OCI-LY3 (cell line): ENCODE measurements at regions not wholly inside any gene's neighbourhood (a gene's known extent, or its start where the extent isn't known, plus 50 kb on each side); places are given as distances from the start of the nearest gene placed in this dataset.

Experiments used
- H2AFZ ChIP-seq: fragments of 200-600, 300-600 bp; shearing (Covaris generic); 2 replicates; pipeline ENCODE4 v1.6.0; 2014; ENCODE audit warnings: antibody characterized with exemption, low read depth, low read length
- H3K27ac ChIP-seq: fragments of 200-600, 300-600 bp; sonication (generic); 2 replicates; pipeline ENCODE4 v1.5.1; 2014; ENCODE audit warnings: mild to moderate bottlenecking, low read length, moderate library complexity, mixed read lengths
- H3K27me3 ChIP-seq: fragments of 200-600, 300-600 bp; sonication (generic); 2 replicates; pipeline ENCODE4 v1.6.1; 2014; ENCODE audit warnings: low read depth, low read length, mixed read lengths
- H3K36me3 ChIP-seq: fragments of 200-600, 300-600 bp; sonication (generic); replicated peaks from 2 replicates; pipeline ENCODE3; 2014; ENCODE audit warnings: low read depth, low read length, mixed read lengths
- H3K4me1 ChIP-seq: fragments of 300-600, 200-600 bp; sonication (generic); 2 replicates; pipeline ENCODE4 v1.6.1; 2014; ENCODE audit warnings: low read length, mixed read lengths
- H3K4me2 ChIP-seq: fragments of 200-600, 300-600 bp; sonication (generic); 2 replicates; pipeline ENCODE4 v1.6.1; 2014; ENCODE audit warnings: low read length, mixed read lengths
- H3K4me3 ChIP-seq: fragments of 300-600, 200-600 bp; sonication (generic); 2 replicates; pipeline ENCODE4 v1.5.1; 2014; ENCODE audit warnings: antibody characterized with exemption, mild to moderate bottlenecking, low read length, moderate library complexity
- H3K79me2 ChIP-seq: fragments of 300-600, 200-600 bp; shearing (Covaris generic); 2 replicates; pipeline ENCODE4 v1.6.1; 2014; ENCODE audit warnings: mild to moderate bottlenecking, low read length, mixed read lengths
- H3K9ac ChIP-seq: fragments of 300-600, 200-600 bp; shearing (Covaris generic); 2 replicates; pipeline ENCODE4 v1.6.0; 2014; ENCODE audit warnings: mild to moderate bottlenecking, low read length, moderate library complexity
- H3K9me3 ChIP-seq: fragments of 200-600, 300-600 bp; shearing (Covaris generic); 2 replicates; pipeline ENCODE4 v1.6.1; 2014; ENCODE audit warnings: low read length, mixed read lengths; ENCODE audit not compliant: insufficient read depth
- H4K20me1 ChIP-seq: fragments of 200-600, 300-600 bp; sonication (generic); 2 replicates; pipeline ENCODE4 v1.6.1; 2016; ENCODE audit warnings: low read length, mixed read lengths; ENCODE audit not compliant: insufficient read depth
- CTCF ChIP-seq: fragments of 200-600, 300-600 bp; sonication (generic); IDR thresholded peaks from 2 replicates; pipeline ENCODE4 v1.5.1; 2014; ENCODE audit warnings: antibody characterized with exemption, low read length, low read depth
- EZH2phosphoT487 ChIP-seq: fragments of 200-600 bp; shearing (Covaris generic); IDR thresholded peaks from 2 replicates; pipeline ENCODE4 v1.6.1; 2018; ENCODE audit warnings: antibody characterized with exemption, mixed run types, low read depth

- H3K9me3 ChIP-seq = no peaks in the 10 kb centered on the region
- no peaks in the 10 kb centered on the region for H4K20me1 ChIP-seq
- no peaks in the 10 kb centered on the region for H3K79me2 ChIP-seq
- no peaks in the 10 kb centered on the region for H3K36me3 ChIP-seq
- no peak overlapping the region for H2AFZ ChIP-seq
- H3K4me3 ChIP-seq = no peak overlapping the region
- H3K4me2 ChIP-seq = no peak overlapping the region
- H3K4me1 ChIP-seq = no peaks in the 10 kb centered on the region
- no peak overlapping the region for H3K9ac ChIP-seq
- H3K27me3 ChIP-seq = no peaks in the 10 kb centered on the region
- H3K27ac ChIP-seq = no peak overlapping the region
- TF ChIP-seq EZH2phosphoT487 = no peak
- TF ChIP-seq CTCF = no peak
Measured at GRCh38 chr10:2754943-2755342, 312.4 kb upstream of the PFKP start.

- Histone ChIP-seq H3K9ac (no peak overlapping the region), H3K27me3 (no peaks in the 10 kb centered on the region), H3K4me3 (no peak overlapping the region), H3K79me2 (no peaks in the 10 kb centered on the region), H3K9me3 (no peaks in the 10 kb centered on the region), H3K36me3 (no peaks in the 10 kb centered on the region), H3K4me2 (no peak overlapping the region), H3K27ac (no peak overlapping the region), H4K20me1 (no peaks in the 10 kb centered on the region), H2AFZ (no peak overlapping the region), H3K4me1 (no peaks in the 10 kb centered on the region)
- no peak for TF ChIP-seq CTCF
- no peak for TF ChIP-seq EZH2phosphoT487
Measured at GRCh38 chr10:2748287-2748686, 319.1 kb upstream of the PFKP start.

GRCh38 chr10:2746638-2747037 lies 320.7 kb upstream of the PFKP start:
- Histone ChIP-seq H4K20me1 (no peaks in the 10 kb centered on the region), H3K27ac (no peak overlapping the region), H3K27me3 (no peaks in the 10 kb centered on the region), H3K4me1 (no peaks in the 10 kb centered on the region), H3K9me3 (no peaks in the 10 kb centered on the region), H3K4me2 (no peak overlapping the region), H3K9ac (no peak overlapping the region), H3K79me2 (no peaks in the 10 kb centered on the region), H3K36me3 (no peaks in the 10 kb centered on the region), H3K4me3 (no peak overlapping the region), H2AFZ (no peak overlapping the region)
- TF ChIP-seq CTCF = no peak
- TF ChIP-seq EZH2phosphoT487 = no peak

GRCh38 chr10:2745666-2746065 lies 321.7 kb upstream of the PFKP start:
- Histone ChIP-seq H3K9ac (no peak overlapping the region), H3K36me3 (no peaks in the 10 kb centered on the region), H3K4me1 (no peaks in the 10 kb centered on the region), H3K27me3 (no peaks in the 10 kb centered on the region), H4K20me1 (no peaks in the 10 kb centered on the region), H3K4me3 (no peak overlapping the region), H2AFZ (no peak overlapping the region), H3K9me3 (no peaks in the 10 kb centered on the region), H3K79me2 (no peaks in the 10 kb centered on the region), H3K4me2 (no peak overlapping the region), H3K27ac (no peak overlapping the region)
- no peak for TF ChIP-seq CTCF
- TF ChIP-seq EZH2phosphoT487 = no peak
